HCT116 (cell line): ENCODE measurements at regions not wholly inside any gene's neighbourhood (a gene's known extent, or its start where the extent isn't known, plus 50 kb on each side); places are given as distances from the start of the nearest gene placed in this dataset.

Experiments used
- ATAC-seq: fragments of 200-7000 bp; cut with Tn5 transposase; 2 replicates; pipeline ENCODE4 v1.9.1; 2020; ENCODE audit warnings: mild to moderate bottlenecking, moderate library complexity
- BruUV-seq: library from RNA; stranded (reverse); fragments of 400-500 nt; replicated peaks from 2 replicates; lab custom pipeline; 2021; lab: Mats Ljungman, UMichigan
- CTCF ChIA-PET: fragments of 300-600 bp; sonication (Branson Sonifier 250); formaldehyde crosslinking; loops from one replicate; lab custom pipeline; 2021; ENCODE audit warnings: antibody characterized with exemption; lab: Charles Lee
- POLR2A ChIA-PET: fragments of 300-600, 350-600 bp; sonication (Branson Sonifier 250); formaldehyde crosslinking; loops from one replicate; lab custom pipeline; 2021; ENCODE audit warnings: antibody characterized with exemption; lab: Charles Lee
- RAD21 ChIA-PET, 2 experiments: fragments of 300-600 bp; sonication (Branson Sonifier 250); formaldehyde crosslinking; loops; one replicate each; lab custom pipeline; 2023; ENCODE audit warnings: low total read pairs in 2 of 2; ENCODE audit not compliant: uncharacterized antibody in 2 of 2, unreplicated experiment in 2 of 2, low non-redundant PET in 1 of 2; lab: Charles Lee
- DNase-seq: peaks from one replicate; pipeline ENCODE4 v3.0.0-alpha.2; 2010; ENCODE audit warnings: low read depth, low spot score
- H2AFZ ChIP-seq: fragments of 200-600 bp; shearing (Covaris generic), sonication (generic); 2 replicates; pipeline ENCODE4 v1.6.1; 2017; ENCODE audit warnings: low read depth, mixed run types, mixed read lengths, antibody characterized with exemption, low read length; ENCODE audit not compliant: poor library complexity, severe bottlenecking
- H3K27ac ChIP-seq: 2 replicates; pipeline ENCODE4 v1.5.1; 2012; ENCODE audit warnings: low read depth, low read length
- H3K27me3 ChIP-seq: fragments of 200-600 bp; sonication (generic); 2 replicates; pipeline ENCODE4 v1.6.1; 2016; ENCODE audit warnings: mixed run types, low read length, mixed read lengths; ENCODE audit not compliant: insufficient read depth
- H3K36me3 ChIP-seq, 2 experiments: fragments of 200-500 bp in 1 of 2; fragments of 200-600 bp in 1 of 2; sonication (Bioruptor generic) in 1 of 2; sonication (generic) in 1 of 2; 2 replicates each; pipeline versions ENCODE4 v1.5.1 to v1.6.1; 2014 to 2016; ENCODE audit warnings: low read length in 2 of 2, inconsistent platforms in 1 of 2, mixed read lengths in 1 of 2, mixed run types in 1 of 2; ENCODE audit not compliant: insufficient read depth in 2 of 2, control insufficient read depth in 1 of 2
- H3K4me1 ChIP-seq, 2 experiments: fragments of 200-600 bp in 1 of 2; sonication (generic) in 1 of 2; 2 replicates each; pipeline versions ENCODE4 v1.5.1 to v1.6.1; 2012 to 2017; ENCODE audit warnings: low read length in 2 of 2, inconsistent platforms in 1 of 2, mild to moderate bottlenecking in 1 of 2, mixed read lengths in 1 of 2, mixed run types in 1 of 2, moderate library complexity in 1 of 2; ENCODE audit not compliant: insufficient read depth in 2 of 2, control insufficient read depth in 1 of 2
- H3K4me2 ChIP-seq: fragments of 200-600 bp; sonication (generic); 2 replicates; pipeline ENCODE4 v1.6.1; 2017; ENCODE audit warnings: mixed run types, low read length, mixed read lengths
- H3K4me3 ChIP-seq, 2 experiments: fragments of 200-600 bp in 1 of 2; sonication (generic) in 1 of 2; replicated peaks in 1 of 2; 2 replicates each; pipeline ENCODE4 v1.5.1; 2011 to 2016; ENCODE audit warnings: low read length in 2 of 2, control low read depth in 1 of 2, low read depth in 1 of 2, mild to moderate bottlenecking in 1 of 2, mixed read lengths in 1 of 2, mixed run types in 1 of 2
- H3K79me2 ChIP-seq: fragments of 200-600 bp; sonication (generic); 2 replicates; pipeline ENCODE4 v1.6.1; 2017; ENCODE audit warnings: mild to moderate bottlenecking, mixed run types, low read length, moderate library complexity, mixed read lengths; ENCODE audit not compliant: insufficient read depth
- H3K9ac ChIP-seq: fragments of 200-600 bp; sonication (generic); 2 replicates; pipeline ENCODE4 v1.6.1; 2016; ENCODE audit warnings: low read length, mixed read lengths
- H3K9me2 ChIP-seq: fragments of 200-600 bp; sonication (generic), shearing (Covaris generic); 2 replicates; pipeline ENCODE4 v1.6.1; 2017; ENCODE audit warnings: mixed run types, mild to moderate bottlenecking, moderate library complexity; ENCODE audit not compliant: insufficient read depth
- H3K9me3 ChIP-seq, 2 experiments: fragments of 200-500 bp in 1 of 2; fragments of 200-600 bp in 1 of 2; sonication (Bioruptor generic) in 1 of 2; sonication (generic) in 1 of 2; 2 replicates each; pipeline ENCODE4 v1.6.1; 2014 to 2017; ENCODE audit warnings: low read length in 2 of 2, mixed read lengths in 2 of 2, inconsistent platforms in 1 of 2, low read depth in 1 of 2, mild to moderate bottlenecking in 1 of 2, mixed run types in 1 of 2, moderate library complexity in 1 of 2; ENCODE audit not compliant: control insufficient read depth in 1 of 2, insufficient read depth in 1 of 2
- H4K20me1 ChIP-seq: fragments of 200-600 bp; sonication (generic), shearing (Covaris generic); 2 replicates; pipeline ENCODE4 v1.6.1; 2017; ENCODE audit warnings: mixed run types, mild to moderate bottlenecking, moderate library complexity; ENCODE audit not compliant: insufficient read depth
- CBX3 ChIP-seq: IDR thresholded peaks from 2 replicates; pipeline ENCODE4 v1.6.1; 2012; ENCODE audit warnings: low read depth
- CTCF ChIP-seq, 3 experiments: fragments of 200-600 bp in 1 of 3; sonication (generic) in 1 of 3; IDR thresholded peaks in 2 of 3; conservative IDR thresholded peaks in 1 of 3; 2 replicates each; pipeline ENCODE4 v1.5.1; 2012 to 2017; ENCODE audit warnings: low read depth in 2 of 3, low read length in 2 of 3, antibody characterized with exemption in 1 of 3, borderline replicate concordance in 1 of 3, control low read depth in 1 of 3, mild to moderate bottlenecking in 1 of 3, mixed read lengths in 1 of 3, mixed run types in 1 of 3, moderate library complexity in 1 of 3; ENCODE audit not compliant: insufficient read depth in 1 of 3
- EGR1 ChIP-seq: IDR thresholded peaks from 2 replicates; pipeline ENCODE4 v1.6.1; 2012; ENCODE audit warnings: low read depth
- ELF1 ChIP-seq: IDR thresholded peaks from 2 replicates; pipeline ENCODE4 v1.6.1; 2012; ENCODE audit warnings: low read depth, borderline replicate concordance
- EZH2 ChIP-seq: fragments of 200-600 bp; sonication (generic); IDR thresholded peaks from 2 replicates; pipeline ENCODE4 v1.6.1; 2017; ENCODE audit warnings: antibody characterized with exemption, mixed run types
- JUND ChIP-seq: IDR thresholded peaks from 2 replicates; pipeline ENCODE4 v1.6.1; 2012
- POLR2AphosphoS5 ChIP-seq: IDR thresholded peaks from 2 replicates; pipeline ENCODE4 v1.6.1; 2011; ENCODE audit warnings: mild to moderate bottlenecking, low read depth, low read length, moderate library complexity
- RAD21 ChIP-seq: IDR thresholded peaks from 2 replicates; pipeline ENCODE4 v1.6.1; 2012; ENCODE audit warnings: low read depth, mild to moderate bottlenecking
- SP1 ChIP-seq: IDR thresholded peaks from 2 replicates; pipeline ENCODE4 v1.6.1; 2012; ENCODE audit warnings: low read depth
- SRF ChIP-seq: IDR thresholded peaks from 2 replicates; pipeline ENCODE4 v1.6.1; 2012; ENCODE audit warnings: low read depth
- ZBTB33 ChIP-seq: IDR thresholded peaks from 2 replicates; pipeline ENCODE4 v1.6.1; 2011; ENCODE audit warnings: mild to moderate bottlenecking, low read length, moderate library complexity; ENCODE audit not compliant: insufficient replicate concordance; ENCODE audit errors: extremely low read depth
- ZFX ChIP-seq: fragments of 450-650 bp; IDR thresholded peaks from 2 replicates; pipeline ENCODE4 v1.6.1; 2017
- ZNF274 ChIP-seq: fragments of 200-500 bp; sonication (Bioruptor generic); IDR thresholded peaks from 2 replicates; pipeline ENCODE4 v1.6.1; 2014; ENCODE audit warnings: mild to moderate bottlenecking, low read depth, low read length, inconsistent platforms
- intact Hi-C: fragments of 100-400 bp; cut with micrococcal nuclease; formaldehyde crosslinking; loops from 2 replicates; pipeline ENCODE4 v1.10.0; 2022

- RAD21 ChIA-PET, result no interaction called here
- Histone ChIP-seq H3K79me2 (no peaks in the 10 kb centered on the region), H3K36me3 (no peaks in the 10 kb centered on the region), H3K4me3 (no peak overlapping the region), H4K20me1 (no peaks in the 10 kb centered on the region), H2AFZ (no peak overlapping the region), H3K9me3 (no peaks in the 10 kb centered on the region), H3K27ac (no peak overlapping the region), H3K9ac (no peak overlapping the region), H3K4me2 (no peak overlapping the region), H3K27me3 (no peaks in the 10 kb centered on the region), H3K9me2 (no peaks in the 10 kb centered on the region), H3K4me1 (no peaks in the 10 kb centered on the region)
- TF ChIP-seq EZH2 (no peak), CTCF (IDR thresholded peaks at IDR 0.05 in 2 of 3, conservative IDR thresholded peaks at IDR 0.05 in 1 of 3; ENCODE audit: borderline replicate concordance in 1 of 3, insufficient read depth in 1 of 3, low read depth in 2 of 3, low read length in 2 of 3) (peak; percentile 6 to 23 (median 21); a peak in 2 of 6 replicates), RAD21 (peak; percentile 30; the same call in 1 of the 2 replicates)
- ATAC-seq (peak; percentile 40; the same call in 1 of the 2 replicates), DNase-seq (no peak)
- intact Hi-C loops, result no loop called here
- BruUV-seq, result no TSS peak
- POLR2A ChIA-PET, result no interaction called here
- CTCF ChIA-PET, result no interaction called here
Observed at GRCh38 chr6:4225161-4225872, 89.9 kb upstream of the ECI2 start.

DNA sequence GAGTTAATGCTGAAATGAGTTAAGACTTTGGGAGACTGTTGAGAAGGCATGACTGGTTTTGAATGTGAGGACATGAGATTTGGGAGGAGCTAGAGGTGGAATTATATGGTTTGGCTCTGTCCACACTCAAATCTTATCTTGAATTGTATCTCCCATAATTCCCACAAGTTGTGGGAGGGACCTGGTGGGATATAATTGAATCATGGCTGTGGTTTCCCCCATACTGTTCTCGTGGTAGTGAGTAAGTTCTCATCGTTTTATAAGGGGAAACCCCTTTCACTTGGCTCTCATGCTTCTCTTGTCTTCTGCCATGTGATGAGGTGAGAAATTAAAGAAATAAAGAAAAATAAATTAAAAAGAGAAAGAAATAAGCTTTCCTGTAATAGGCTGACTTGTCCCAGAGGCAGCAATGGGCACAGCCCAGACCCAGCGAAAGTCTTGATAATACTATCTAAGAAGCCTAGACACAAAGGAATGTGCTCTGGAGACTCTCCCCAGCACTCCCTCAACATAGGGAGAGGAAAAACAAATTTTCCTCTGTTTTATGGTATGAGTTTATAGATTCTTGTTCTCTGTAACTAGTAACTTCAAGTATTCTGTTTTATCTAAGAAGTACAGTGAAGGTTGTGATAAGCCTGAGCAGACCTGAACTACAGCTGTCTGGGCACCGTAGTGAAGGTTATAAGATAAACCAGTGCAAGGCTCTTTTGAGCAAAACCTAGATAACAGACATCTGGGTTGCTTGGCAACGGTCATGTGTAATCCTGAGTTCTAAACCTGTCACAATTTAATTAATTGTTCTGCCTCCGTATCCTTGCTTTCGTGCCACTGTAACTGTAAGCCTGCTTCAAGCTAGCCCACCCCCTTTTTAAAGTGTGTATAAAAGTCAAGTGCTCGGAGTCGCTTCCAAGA, 88.9 kb upstream of the ECI2 start:
- H3K4me3 ChIP-seq, result no peak overlapping the region
- ChIA-PET RAD21 (interaction anchor here in 1 of 2 experiments (0.6 kb wide), 1 partner anchor 1231 kb away, joined by 5 read pairs; no protein-coding TSS in a partner anchor), POLR2A (no interaction called here), CTCF (no interaction called here)
- no peak overlapping the region for H2AFZ ChIP-seq
- no peak overlapping the region for H3K9ac ChIP-seq
- H3K27ac ChIP-seq, result no peak overlapping the region
- intact Hi-C loops, result no loop called here
- no peaks in the 10 kb centered on the region for H3K79me2 ChIP-seq
- no peaks in the 10 kb centered on the region for H3K4me1 ChIP-seq
- DNase-seq (no peak), ATAC-seq (no peak)
- H4K20me1 ChIP-seq, result no peaks in the 10 kb centered on the region
- H3K9me3 ChIP-seq, result no peaks in the 10 kb centered on the region
- no peaks in the 10 kb centered on the region for H3K36me3 ChIP-seq
- H3K27me3 ChIP-seq, result no peaks in the 10 kb centered on the region
- no peaks in the 10 kb centered on the region for H3K9me2 ChIP-seq
- no peak overlapping the region for H3K4me2 ChIP-seq
- BruUV-seq, result no TSS peak
- TF ChIP-seq ZFX (no peak), ELF1 (no peak), POLR2AphosphoS5 (no peak), ZBTB33 (no peak), SRF (no peak), EGR1 (no peak), CBX3 (no peak), ZNF274 (no peak), SP1 (no peak), JUND (no peak)
